ENCODE measurements at regions not wholly inside any gene's neighbourhood (a gene's known extent, or its start where the extent isn't known, plus 50 kb on each side); places are given as distances from the start of the nearest gene placed in this dataset.

DNA sequence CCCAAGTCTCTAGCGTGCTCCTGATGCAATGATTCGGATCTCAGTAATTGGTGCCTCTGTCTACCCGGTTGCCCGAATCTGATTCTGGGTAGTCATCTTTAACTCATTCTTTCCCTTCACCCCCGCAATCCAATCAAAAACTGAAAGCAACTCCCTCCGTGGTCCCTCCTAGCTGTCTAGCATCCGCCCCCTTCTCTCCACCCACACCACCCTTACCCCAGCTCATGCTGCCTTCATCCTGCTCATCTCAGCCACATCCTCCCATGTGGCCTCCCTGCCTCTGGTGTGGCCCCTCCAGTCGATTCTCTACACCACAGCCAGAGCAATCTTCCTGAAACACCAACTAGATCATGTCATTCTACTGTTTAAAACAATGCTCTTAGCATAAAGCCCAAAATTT is 62.3 kb downstream of the TTC32 start:
- H3K9ac ChIP-seq (ENCODE audit: insufficient read depth, low read depth, low read length), result no peak overlapping the region
- no peak overlapping the region for H3K4me2 ChIP-seq (ENCODE audit: low read depth, low read length)
- no peaks in the 10 kb centered on the region for H3K4me1 ChIP-seq (ENCODE audit: insufficient read depth, low read length)
- H3K36me3 ChIP-seq (replicated peaks in 1 of 2; ENCODE audit: control insufficient read depth in 1 of 2, insufficient read depth in 2 of 2, low read length in 2 of 2), result no peaks in the 10 kb centered on the region
- ChIA-PET POLR2A (no interaction called here), CTCF (ENCODE audit: low intra/inter-chr PET ratio, low total read pairs) (no interaction called here)
- no peak overlapping the region for H2AFZ ChIP-seq (ENCODE audit: low read length)
- WGBS (ENCODE audit: low lambda C conversion rate), result 37% methylated on average over 8 of the region's 8 CpGs
- H3K4me3 ChIP-seq (replicated peaks in 1 of 3; ENCODE audit: insufficient read depth in 1 of 3, low read depth in 2 of 3, low read length in 3 of 3), result no peak overlapping the region
- ATAC-seq (no peak), DNase-seq (ENCODE audit: low spot score) (no peak), FAIRE-seq (no peak)
- H3K27me3 ChIP-seq (ENCODE audit: control insufficient read depth in 1 of 2, insufficient read depth in 2 of 2, low read length in 2 of 2), result peaks cover 0 to 21% of the 10 kb centered on the region in 2 experiments; a peak in 2 of 5 replicates
- H4K20me1 ChIP-seq (ENCODE audit: insufficient read depth, low read length), result no peaks in the 10 kb centered on the region
- H3K9me3 ChIP-seq (ENCODE audit: low read length), result no peaks in the 10 kb centered on the region
- intact Hi-C loops (cut with micrococcal nuclease; ENCODE audit: unreplicated experiment) (no loop called here), in situ Hi-C loops (cut with HindIII; ENCODE audit: extremely low pct_ligation_motif_present, low pct_unique_long_range_greater_than_20kb) (no loop called here)
- no peak for TF ChIP-seq GTF3A (CRISPR knock-in tag; conservative IDR thresholded peaks at IDR 0.05)
- no peak for TF ChIP-seq HHEX (CRISPR knock-in tag; IDR thresholded peaks at IDR 0.05)
- TF ChIP-seq SMAD9 (CRISPR knock-in tag; IDR thresholded peaks at IDR 0.05), result no peak
- TF ChIP-seq, protein P1, sequence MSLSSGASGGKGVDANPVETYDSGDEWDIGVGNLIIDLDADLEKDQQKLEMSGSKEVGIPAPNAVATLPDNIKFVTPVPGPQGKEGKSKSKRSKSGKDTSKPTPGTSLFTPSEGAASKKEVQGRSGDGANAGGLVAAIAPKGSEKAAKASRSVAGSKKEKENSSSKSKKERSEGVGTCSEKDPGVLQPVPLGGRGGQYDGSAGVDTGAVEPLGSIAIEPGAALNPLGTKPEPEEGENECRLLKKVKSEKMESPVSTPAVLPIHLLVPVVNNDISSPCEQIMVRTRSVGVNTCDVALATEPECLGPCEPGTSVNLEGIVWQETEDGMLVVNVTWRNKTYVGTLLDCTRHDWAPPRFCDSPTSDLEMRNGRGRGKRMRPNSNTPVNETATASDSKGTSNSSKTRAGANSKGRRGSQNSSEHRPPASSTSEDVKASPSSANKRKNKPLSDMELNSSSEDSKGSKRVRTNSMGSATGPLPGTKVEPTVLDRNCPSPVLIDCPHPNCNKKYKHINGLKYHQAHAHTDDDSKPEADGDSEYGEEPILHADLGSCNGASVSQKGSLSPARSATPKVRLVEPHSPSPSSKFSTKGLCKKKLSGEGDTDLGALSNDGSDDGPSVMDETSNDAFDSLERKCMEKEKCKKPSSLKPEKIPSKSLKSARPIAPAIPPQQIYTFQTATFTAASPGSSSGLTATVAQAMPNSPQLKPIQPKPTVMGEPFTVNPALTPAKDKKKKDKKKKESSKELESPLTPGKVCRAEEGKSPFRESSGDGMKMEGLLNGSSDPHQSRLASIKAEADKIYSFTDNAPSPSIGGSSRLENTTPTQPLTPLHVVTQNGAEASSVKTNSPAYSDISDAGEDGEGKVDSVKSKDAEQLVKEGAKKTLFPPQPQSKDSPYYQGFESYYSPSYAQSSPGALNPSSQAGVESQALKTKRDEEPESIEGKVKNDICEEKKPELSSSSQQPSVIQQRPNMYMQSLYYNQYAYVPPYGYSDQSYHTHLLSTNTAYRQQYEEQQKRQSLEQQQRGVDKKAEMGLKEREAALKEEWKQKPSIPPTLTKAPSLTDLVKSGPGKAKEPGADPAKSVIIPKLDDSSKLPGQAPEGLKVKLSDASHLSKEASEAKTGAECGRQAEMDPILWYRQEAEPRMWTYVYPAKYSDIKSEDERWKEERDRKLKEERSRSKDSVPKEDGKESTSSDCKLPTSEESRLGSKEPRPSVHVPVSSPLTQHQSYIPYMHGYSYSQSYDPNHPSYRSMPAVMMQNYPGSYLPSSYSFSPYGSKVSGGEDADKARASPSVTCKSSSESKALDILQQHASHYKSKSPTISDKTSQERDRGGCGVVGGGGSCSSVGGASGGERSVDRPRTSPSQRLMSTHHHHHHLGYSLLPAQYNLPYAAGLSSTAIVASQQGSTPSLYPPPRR (CRISPR knock-in tag; IDR thresholded peaks at IDR 0.05; ENCODE audit: borderline replicate concordance), result no peak
- TF ChIP-seq SP2 (CRISPR knock-in tag; IDR thresholded peaks at IDR 0.05), result no peak
- no peak for TF ChIP-seq DR1 (CRISPR knock-in tag; IDR thresholded peaks at IDR 0.05)
- no peak for TF ChIP-seq MTA3 (CRISPR knock-in tag; IDR thresholded peaks at IDR 0.05)
- no peak for TF ChIP-seq CENPBD1 (CRISPR knock-in tag; IDR thresholded peaks at IDR 0.05; ENCODE audit: borderline replicate concordance, low read depth)
- TF ChIP-seq ESRRA (CRISPR knock-in tag; IDR thresholded peaks at IDR 0.05; ENCODE audit: low read depth), result no peak
- TF ChIP-seq, protein P2, sequence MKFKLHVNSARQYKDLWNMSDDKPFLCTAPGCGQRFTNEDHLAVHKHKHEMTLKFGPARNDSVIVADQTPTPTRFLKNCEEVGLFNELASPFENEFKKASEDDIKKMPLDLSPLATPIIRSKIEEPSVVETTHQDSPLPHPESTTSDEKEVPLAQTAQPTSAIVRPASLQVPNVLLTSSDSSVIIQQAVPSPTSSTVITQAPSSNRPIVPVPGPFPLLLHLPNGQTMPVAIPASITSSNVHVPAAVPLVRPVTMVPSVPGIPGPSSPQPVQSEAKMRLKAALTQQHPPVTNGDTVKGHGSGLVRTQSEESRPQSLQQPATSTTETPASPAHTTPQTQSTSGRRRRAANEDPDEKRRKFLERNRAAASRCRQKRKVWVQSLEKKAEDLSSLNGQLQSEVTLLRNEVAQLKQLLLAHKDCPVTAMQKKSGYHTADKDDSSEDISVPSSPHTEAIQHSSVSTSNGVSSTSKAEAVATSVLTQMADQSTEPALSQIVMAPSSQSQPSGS (CRISPR knock-in tag; IDR thresholded peaks at IDR 0.05), result no peak
- no peak for TF ChIP-seq SNRNP70 (IDR thresholded peaks at IDR 0.05; ENCODE audit: low read depth, low read length)
- TF ChIP-seq GLI4 (CRISPR knock-in tag; IDR thresholded peaks at IDR 0.05; ENCODE audit: borderline replicate concordance), result no peak
- TF ChIP-seq ZNF569 (CRISPR knock-in tag; IDR thresholded peaks at IDR 0.05; ENCODE audit: borderline replicate concordance), result no peak
- no peak for TF ChIP-seq IKZF4 (CRISPR knock-in tag; IDR thresholded peaks at IDR 0.05; ENCODE audit: borderline replicate concordance, low read depth, not compliant biosample characterization)
- no peak for TF ChIP-seq AKAP8 (CRISPR knock-in tag; IDR thresholded peaks at IDR 0.05)
- no peak overlapping the region for H3K27ac ChIP-seq (ENCODE audit: extremely low read length, insufficient read depth, low read length)
- no TSS peak for BruUV-seq (replicated peaks)
- no peaks in the 10 kb centered on the region for H3K79me2 ChIP-seq (ENCODE audit: insufficient read depth, low read length)

Data from HepG2 (cell line).